SK-N-SH (cell line): ENCODE measurements at regions not wholly inside any gene's neighbourhood (a gene's known extent, or its start where the extent isn't known, plus 50 kb on each side); places are given as distances from the start of the nearest gene placed in this dataset.

Experiments
- CTCF ChIA-PET: fragments of 300-600, 350-600 bp; formaldehyde crosslinking; extraction: SDS; loops from one replicate; lab custom pipeline; 2021; lab: Yijun Ruan, JAX
- POLR2A ChIA-PET: fragments of 350-600 bp; sonication (Branson Sonifier 250); formaldehyde crosslinking; extraction: SDS; loops from one replicate; lab custom pipeline; 2020; ENCODE audit warnings: antibody characterized with exemption, inconsistent platforms; lab: Yijun Ruan, JAX
- DNase-seq: peaks from one replicate; pipeline ENCODE4 v3.0.0; 2012
- H2AFZ ChIP-seq: fragments of 200-600 bp; sonication (generic); 2 replicates; pipeline ENCODE4 v1.8.1; 2016; ENCODE audit warnings: antibody characterized with exemption, mild to moderate bottlenecking, low read depth
- H3F3A ChIP-seq: fragments of 200-600 bp; sonication (generic); replicated peaks from 2 replicates; pipeline ENCODE3; 2016; ENCODE audit warnings: antibody characterized with exemption, mild to moderate bottlenecking; ENCODE audit not compliant: insufficient read depth
- H3K27ac ChIP-seq, 2 experiments: fragments of 200-500 bp in 1 of 2; fragments of 200-600 bp in 1 of 2; sonication (Bioruptor generic) in 1 of 2; sonication (generic), shearing (Covaris generic) in 1 of 2; 2 replicates each; pipeline versions ENCODE4 v1.5.1 to v1.6.1; 2014 to 2016; ENCODE audit warnings: low read depth in 2 of 2, inconsistent platforms in 1 of 2, low read length in 1 of 2, mild to moderate bottlenecking in 1 of 2, mixed read lengths in 1 of 2
- H3K27me3 ChIP-seq: fragments of 200-600 bp; sonication (generic), shearing (Covaris generic); 2 replicates; pipeline ENCODE4 v1.6.1; 2016; ENCODE audit warnings: mixed run types; ENCODE audit not compliant: insufficient read depth
- H3K36me3 ChIP-seq, 2 experiments: fragments of 200-500 bp in 1 of 2; fragments of 200-600 bp in 1 of 2; sonication (Bioruptor generic) in 1 of 2; sonication (generic) in 1 of 2; replicated peaks in 1 of 2; 2 replicates each; pipeline versions ENCODE3 to v1.5.1; 2014 to 2016; ENCODE audit warnings: low read length in 1 of 2, mild to moderate bottlenecking in 1 of 2; ENCODE audit not compliant: insufficient read depth in 2 of 2, control insufficient read depth in 1 of 2
- H3K4me1 ChIP-seq, 2 experiments: fragments of 200-500 bp in 1 of 2; fragments of 200-600 bp in 1 of 2; sonication (Bioruptor generic) in 1 of 2; sonication (generic), shearing (Covaris generic) in 1 of 2; 2 replicates each; pipeline versions ENCODE4 v1.5.1 to v1.6.1; 2014 to 2016; ENCODE audit warnings: low read depth in 1 of 2, low read length in 1 of 2, mixed run types in 1 of 2; ENCODE audit not compliant: insufficient read depth in 2 of 2, control insufficient read depth in 1 of 2
- H3K4me2 ChIP-seq: fragments of 200-600 bp; sonication (generic), shearing (Covaris generic); 2 replicates; pipeline ENCODE4 v1.6.1; 2017; ENCODE audit warnings: mixed run types
- H3K4me3 ChIP-seq, 2 experiments: fragments of 200-500 bp in 1 of 2; fragments of 200-600 bp in 1 of 2; sonication (Bioruptor generic) in 1 of 2; sonication (generic), shearing (Covaris generic) in 1 of 2; 2 replicates each; pipeline versions ENCODE4 v1.5.1 to v1.8.1; 2014 to 2016; ENCODE audit warnings: low read depth in 2 of 2, inconsistent platforms in 1 of 2, low read length in 1 of 2, mild to moderate bottlenecking in 1 of 2, mixed read lengths in 1 of 2, moderate library complexity in 1 of 2
- H3K79me2 ChIP-seq: fragments of 200-600 bp; sonication (generic); 2 replicates; pipeline ENCODE4 v1.8.1; 2017; ENCODE audit warnings: mild to moderate bottlenecking; ENCODE audit not compliant: insufficient read depth
- H3K9ac ChIP-seq: fragments of 200-600 bp; sonication (generic); 2 replicates; pipeline ENCODE4 v1.6.1; 2017; ENCODE audit warnings: mixed run types
- H3K9me2 ChIP-seq: fragments of 200-600 bp; sonication (generic); 2 replicates; pipeline ENCODE4 v1.6.1; 2017; ENCODE audit warnings: mixed run types
- H3K9me3 ChIP-seq: fragments of 200-600 bp; sonication (generic); 2 replicates; pipeline ENCODE4 v1.6.1; 2017; ENCODE audit warnings: mixed run types, mild to moderate bottlenecking, moderate library complexity
- H4K20me1 ChIP-seq: fragments of 200-600 bp; sonication (generic); 2 replicates; pipeline ENCODE4 v1.6.1; 2017; ENCODE audit warnings: mild to moderate bottlenecking, mixed run types; ENCODE audit not compliant: insufficient read depth
- EP300 ChIP-seq, 2 experiments: IDR thresholded peaks; 2 replicates each; pipeline versions ENCODE4 v1.4.0 to v1.6.1; 2012; ENCODE audit warnings: borderline replicate concordance in 1 of 2, low read depth in 1 of 2, low read length in 1 of 2
- FOXJ3 ChIP-seq: sonication (generic); formaldehyde crosslinking; IDR thresholded peaks from 2 replicates; pipeline ENCODE4 v1.5.1; 2020; ENCODE audit warnings: mild to moderate bottlenecking, missing genetic modification reagents
- FOXM1 ChIP-seq: IDR thresholded peaks from 2 replicates; pipeline ENCODE4 v1.4.0; 2012; ENCODE audit warnings: low read depth, mild to moderate bottlenecking
- GATA2 ChIP-seq: sonication (generic); formaldehyde crosslinking; IDR thresholded peaks from 2 replicates; pipeline ENCODE4 v1.5.0; 2020; ENCODE audit warnings: mild to moderate bottlenecking, missing genetic modification reagents
- IRF3 ChIP-seq: fragments of 150-350 bp; IDR thresholded peaks from 2 replicates; pipeline ENCODE4 v1.6.1; 2016; ENCODE audit warnings: mild to moderate bottlenecking, low read depth, low read length
- MAX ChIP-seq: IDR thresholded peaks from 2 replicates; pipeline ENCODE4 v1.4.0; 2012; ENCODE audit warnings: low read depth
- MEF2A ChIP-seq: IDR thresholded peaks from 2 replicates; pipeline ENCODE4 v1.4.0; 2012; ENCODE audit warnings: low read depth, borderline replicate concordance
- RCOR1 ChIP-seq: fragments of 150-350 bp; IDR thresholded peaks from 2 replicates; pipeline ENCODE4 v1.6.1; 2017; ENCODE audit warnings: antibody characterized with exemption, low read length
- REST ChIP-seq: IDR thresholded peaks from 2 replicates; pipeline ENCODE4 v1.6.1; 2012; ENCODE audit warnings: mild to moderate bottlenecking, low read depth, low read length, moderate library complexity
- SIN3A ChIP-seq: IDR thresholded peaks from 2 replicates; pipeline ENCODE4 v1.6.1; 2012; ENCODE audit warnings: low read depth, mild to moderate bottlenecking, low read length, moderate library complexity, borderline replicate concordance
- TCF12 ChIP-seq: IDR thresholded peaks from 2 replicates; pipeline ENCODE4 v1.4.0; 2012
- TEAD4 ChIP-seq: IDR thresholded peaks from 2 replicates; pipeline ENCODE4 v1.4.0; 2012; ENCODE audit warnings: mild to moderate bottlenecking, borderline replicate concordance; ENCODE audit not compliant: insufficient read depth
- USF1 ChIP-seq: IDR thresholded peaks from 2 replicates; pipeline ENCODE4 v1.4.0; 2012; ENCODE audit warnings: low read depth, borderline replicate concordance
- USF2 ChIP-seq: fragments of 150-350 bp; IDR thresholded peaks from 2 replicates; pipeline ENCODE4 v1.6.1; 2017; ENCODE audit warnings: antibody characterized with exemption, low read length, low read depth, borderline replicate concordance
- YY1 ChIP-seq: IDR thresholded peaks from 2 replicates; pipeline ENCODE4 v1.4.0; 2012; ENCODE audit warnings: low read depth, mild to moderate bottlenecking
- WGBS: methylation state at CpG from one replicate; pipeline ENCODE4 v1.1.6; 2017; ENCODE audit warnings: low lambda C conversion rate; 5-methylcytosine and 5-hydroxymethylcytosine counted together

- TF ChIP-seq REST (no peak), SIN3A (no peak), GATA2 (CRISPR knock-in tag) (no peak), EP300 (IDR thresholded peaks at IDR 0.05; ENCODE audit: borderline replicate concordance in 1 of 2, low read depth in 1 of 2, low read length in 1 of 2) (no peak)
Observed at GRCh38 chr3:18648159-18648558, 223.0 kb upstream of the SATB1 start (continued).

GRCh38 chr3:18645619-18646018, 220.5 kb upstream of the SATB1 start:
- no peak for DNase-seq
- CTCF ChIA-PET: interaction anchor here (0.8 to 1.5 kb wide), 3 partner anchors 9 to 13 kb away, joined by 3 to 4 read pairs (median 3); no protein-coding TSS in a partner anchor
- Histone ChIP-seq H3K9me2 (no peaks in the 10 kb centered on the region), H4K20me1 (no peaks in the 10 kb centered on the region), H3K9me3 (no peaks in the 10 kb centered on the region), H3K27ac (no peak overlapping the region), H3K27me3 (no peaks in the 10 kb centered on the region), H3K4me1 (no peaks in the 10 kb centered on the region), H3K4me3 (no peak overlapping the region), H3K4me2 (no peak overlapping the region), H2AFZ (no peak overlapping the region), H3K36me3 (no peaks in the 10 kb centered on the region), H3K79me2 (no peaks in the 10 kb centered on the region), H3K9ac (no peak overlapping the region), H3F3A (no peaks in the 10 kb centered on the region)
- POLR2A ChIA-PET: no interaction called here
- whole genome bisulfite sequencing: 16% methylated on average over 2 of the region's 2 CpGs
- TF ChIP-seq USF1 (no peak), RCOR1 (no peak), FOXJ3 (no peak), TEAD4 (no peak), USF2 (no peak), TCF12 (no peak), YY1 (no peak), FOXM1 (no peak), IRF3 (no peak), MEF2A (no peak), MAX (no peak)
